SK-N-SH treated with all-trans-retinoic acid at 6 μM for 48 hours (cell line): ENCODE measurements at regions not wholly inside any gene's neighbourhood (a gene's known extent, or its start where the extent isn't known, plus 50 kb on each side); places are given as distances from the start of the nearest gene placed in this dataset.

Source experiments
- ATAC-seq: fragments of 200-7000 bp; cut with Tn5 transposase; 3 replicates; pipeline ENCODE4 v1.9.1; 2020; ENCODE audit warnings: mild to moderate bottlenecking, moderate library complexity
- ARNTL ChIP-seq: fragments of 450-650 bp; formaldehyde crosslinking; IDR thresholded peaks from 2 replicates; pipeline ENCODE4 v1.5.0; 2020; ENCODE audit warnings: low read depth, mild to moderate bottlenecking, moderate library complexity, borderline replicate concordance
- ESRRG ChIP-seq: fragments of 250-450 bp; sonication (Bioruptor Pico); IDR thresholded peaks from 2 replicates; pipeline ENCODE4 v1.6.1; 2021; ENCODE audit warnings: mild to moderate bottlenecking
- ISL1 ChIP-seq: fragments of 250-450 bp; sonication (Bioruptor Pico); IDR thresholded peaks from 2 replicates; pipeline ENCODE4 v2.1.2; 2022; ENCODE audit warnings: mild to moderate bottlenecking, moderate library complexity
- OSR1 ChIP-seq: fragments of 250-450 bp; sonication (Bioruptor Pico); IDR thresholded peaks from 2 replicates; pipeline ENCODE4 v1.8.0; 2022; ENCODE audit warnings: moderate library complexity, mild to moderate bottlenecking, inconsistent platforms
- PPARA ChIP-seq: fragments of 250-450 bp; sonication (Bioruptor Pico); IDR thresholded peaks from 2 replicates; pipeline ENCODE4 v1.5.0; 2020; ENCODE audit warnings: mild to moderate bottlenecking, borderline replicate concordance
- RARB ChIP-seq: fragments of 250-450 bp; sonication (Bioruptor Pico); IDR thresholded peaks from 2 replicates; pipeline ENCODE4 v1.8.0; 2021; ENCODE audit warnings: mild to moderate bottlenecking, moderate library complexity
- SNAI2 ChIP-seq: fragments of 250-450 bp; sonication (Bioruptor Pico); IDR thresholded peaks from 2 replicates; pipeline ENCODE4 v1.5.0; 2020; ENCODE audit warnings: mild to moderate bottlenecking, moderate library complexity
- TCF4 ChIP-seq: fragments of 250-450 bp; sonication (Bioruptor Pico); IDR thresholded peaks from 2 replicates; pipeline ENCODE4 v1.8.0; 2021; ENCODE audit warnings: mild to moderate bottlenecking, moderate library complexity, borderline replicate concordance
- TOX ChIP-seq: fragments of 250-450 bp; sonication (Bioruptor Pico); IDR thresholded peaks from 2 replicates; pipeline ENCODE4 v1.8.0; 2021; ENCODE audit warnings: mild to moderate bottlenecking, moderate library complexity, borderline replicate concordance
- ZC3H10 ChIP-seq: fragments of 250-450 bp; sonication (Bioruptor Pico); IDR thresholded peaks from 2 replicates; pipeline ENCODE4 v1.5.1; 2021; ENCODE audit warnings: mild to moderate bottlenecking, moderate library complexity
- ZFP3 ChIP-seq: fragments of 250-450 bp; sonication (Bioruptor Pico); IDR thresholded peaks from 2 replicates; pipeline ENCODE4 v1.5.0; 2020; ENCODE audit warnings: mild to moderate bottlenecking, moderate library complexity
- ZFP30 ChIP-seq: fragments of 450-650 bp; formaldehyde crosslinking; IDR thresholded peaks from 2 replicates; pipeline ENCODE4 v1.5.0; 2022; ENCODE audit warnings: mild to moderate bottlenecking, moderate library complexity
- ZNF70 ChIP-seq: fragments of 450-650 bp; formaldehyde crosslinking; IDR thresholded peaks from 2 replicates; pipeline ENCODE4 v1.5.0; 2020; ENCODE audit warnings: mild to moderate bottlenecking, moderate library complexity
- ZNF8 ChIP-seq: fragments of 450-650 bp; formaldehyde crosslinking; IDR thresholded peaks from 2 replicates; pipeline ENCODE4 v1.5.0; 2020; ENCODE audit warnings: mild to moderate bottlenecking, moderate library complexity
- TF ChIP-seq, protein P1 (sequence below): fragments of 250-450 bp; sonication (Bioruptor Pico); IDR thresholded peaks from 2 replicates; pipeline ENCODE4 v1.5.1; 2021; ENCODE audit warnings: mild to moderate bottlenecking, moderate library complexity
- TF ChIP-seq, protein P2 (sequence below): fragments of 250-450 bp; sonication (Bioruptor Pico); IDR thresholded peaks from 2 replicates; pipeline ENCODE4 v1.8.0; 2021; ENCODE audit warnings: low read depth, mild to moderate bottlenecking, moderate library complexity, borderline replicate concordance
- TF ChIP-seq, protein P3 (sequence below): fragments of 250-450 bp; sonication (Bioruptor Pico); IDR thresholded peaks from 2 replicates; pipeline ENCODE4 v1.8.0; 2020; ENCODE audit warnings: mild to moderate bottlenecking, moderate library complexity, borderline replicate concordance
- TF ChIP-seq, protein P4 (sequence below): fragments of 250-450 bp; sonication (Bioruptor Pico); IDR thresholded peaks from 2 replicates; pipeline ENCODE4 v1.5.0; 2020; ENCODE audit warnings: mild to moderate bottlenecking, moderate library complexity
- TF ChIP-seq, protein P5 (sequence below): fragments of 250-450 bp; sonication (Bioruptor Pico); IDR thresholded peaks from 2 replicates; pipeline ENCODE4 v1.5.1; 2020; ENCODE audit warnings: low read depth, mild to moderate bottlenecking, moderate library complexity

DNA sequence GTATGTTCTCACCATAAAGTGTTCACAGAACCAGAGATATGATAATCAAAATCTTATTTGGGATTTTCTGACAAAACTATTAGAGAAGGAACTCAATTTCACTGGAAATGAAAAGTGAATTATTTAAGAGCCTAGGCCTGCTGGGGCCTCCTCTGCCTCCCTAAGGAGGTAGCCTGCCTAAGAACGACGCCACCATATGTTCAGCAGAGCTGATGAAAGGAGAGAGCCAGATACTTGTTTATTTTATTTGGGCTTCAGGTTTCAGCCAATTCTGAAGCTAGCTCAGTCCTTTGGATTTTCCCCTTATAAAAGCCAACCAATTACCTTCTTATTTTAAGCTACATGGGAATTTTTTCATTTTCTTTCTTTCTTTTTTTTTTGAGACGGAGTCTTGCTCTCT lies 433.1 kb upstream of the MAP2 start:
- TF ChIP-seq PPARA (CRISPR knock-in tag) = no peak
- TF ChIP-seq ZFP30 (CRISPR knock-in tag) = no peak
- no peak for TF ChIP-seq ZC3H10 (CRISPR knock-in tag)
- no peak for TF ChIP-seq RARB (CRISPR knock-in tag)
- no peak for TF ChIP-seq ZNF8 (CRISPR knock-in tag)
- no peak for TF ChIP-seq TOX
- TF ChIP-seq, protein P1, sequence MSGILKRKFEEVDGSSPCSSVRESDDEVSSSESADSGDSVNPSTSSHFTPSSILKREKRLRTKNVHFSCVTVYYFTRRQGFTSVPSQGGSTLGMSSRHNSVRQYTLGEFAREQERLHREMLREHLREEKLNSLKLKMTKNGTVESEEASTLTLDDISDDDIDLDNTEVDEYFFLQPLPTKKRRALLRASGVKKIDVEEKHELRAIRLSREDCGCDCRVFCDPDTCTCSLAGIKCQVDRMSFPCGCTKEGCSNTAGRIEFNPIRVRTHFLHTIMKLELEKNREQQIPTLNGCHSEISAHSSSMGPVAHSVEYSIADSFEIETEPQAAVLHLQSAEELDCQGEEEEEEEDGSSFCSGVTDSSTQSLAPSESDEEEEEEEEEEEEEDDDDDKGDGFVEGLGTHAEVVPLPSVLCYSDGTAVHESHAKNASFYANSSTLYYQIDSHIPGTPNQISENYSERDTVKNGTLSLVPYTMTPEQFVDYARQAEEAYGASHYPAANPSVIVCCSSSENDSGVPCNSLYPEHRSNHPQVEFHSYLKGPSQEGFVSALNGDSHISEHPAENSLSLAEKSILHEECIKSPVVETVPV (CRISPR knock-in tag) = no peak
- TF ChIP-seq TCF4 (CRISPR knock-in tag) = no peak
- no peak for TF ChIP-seq OSR1 (CRISPR knock-in tag)
- TF ChIP-seq ZFP3 (CRISPR knock-in tag) = no peak
- no peak for TF ChIP-seq ESRRG (CRISPR knock-in tag)
- no peak for TF ChIP-seq ISL1 (CRISPR knock-in tag)
- TF ChIP-seq, protein P2, sequence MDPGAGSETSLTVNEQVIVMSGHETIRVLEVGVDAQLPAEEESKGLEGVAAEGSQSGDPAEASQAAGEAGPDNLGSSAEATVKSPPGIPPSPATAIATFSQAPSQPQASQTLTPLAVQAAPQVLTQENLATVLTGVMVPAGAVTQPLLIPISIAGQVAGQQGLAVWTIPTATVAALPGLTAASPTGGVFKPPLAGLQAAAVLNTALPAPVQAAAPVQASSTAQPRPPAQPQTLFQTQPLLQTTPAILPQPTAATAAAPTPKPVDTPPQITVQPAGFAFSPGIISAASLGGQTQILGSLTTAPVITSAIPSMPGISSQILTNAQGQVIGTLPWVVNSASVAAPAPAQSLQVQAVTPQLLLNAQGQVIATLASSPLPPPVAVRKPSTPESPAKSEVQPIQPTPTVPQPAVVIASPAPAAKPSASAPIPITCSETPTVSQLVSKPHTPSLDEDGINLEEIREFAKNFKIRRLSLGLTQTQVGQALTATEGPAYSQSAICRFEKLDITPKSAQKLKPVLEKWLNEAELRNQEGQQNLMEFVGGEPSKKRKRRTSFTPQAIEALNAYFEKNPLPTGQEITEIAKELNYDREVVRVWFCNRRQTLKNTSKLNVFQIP = no peak
- TF ChIP-seq, protein P3, sequence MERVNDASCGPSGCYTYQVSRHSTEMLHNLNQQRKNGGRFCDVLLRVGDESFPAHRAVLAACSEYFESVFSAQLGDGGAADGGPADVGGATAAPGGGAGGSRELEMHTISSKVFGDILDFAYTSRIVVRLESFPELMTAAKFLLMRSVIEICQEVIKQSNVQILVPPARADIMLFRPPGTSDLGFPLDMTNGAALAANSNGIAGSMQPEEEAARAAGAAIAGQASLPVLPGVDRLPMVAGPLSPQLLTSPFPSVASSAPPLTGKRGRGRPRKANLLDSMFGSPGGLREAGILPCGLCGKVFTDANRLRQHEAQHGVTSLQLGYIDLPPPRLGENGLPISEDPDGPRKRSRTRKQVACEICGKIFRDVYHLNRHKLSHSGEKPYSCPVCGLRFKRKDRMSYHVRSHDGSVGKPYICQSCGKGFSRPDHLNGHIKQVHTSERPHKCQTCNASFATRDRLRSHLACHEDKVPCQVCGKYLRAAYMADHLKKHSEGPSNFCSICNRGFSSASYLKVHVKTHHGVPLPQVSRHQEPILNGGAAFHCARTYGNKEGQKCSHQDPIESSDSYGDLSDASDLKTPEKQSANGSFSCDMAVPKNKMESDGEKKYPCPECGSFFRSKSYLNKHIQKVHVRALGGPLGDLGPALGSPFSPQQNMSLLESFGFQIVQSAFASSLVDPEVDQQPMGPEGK (CRISPR knock-in tag) = no peak
- TF ChIP-seq, protein P4, sequence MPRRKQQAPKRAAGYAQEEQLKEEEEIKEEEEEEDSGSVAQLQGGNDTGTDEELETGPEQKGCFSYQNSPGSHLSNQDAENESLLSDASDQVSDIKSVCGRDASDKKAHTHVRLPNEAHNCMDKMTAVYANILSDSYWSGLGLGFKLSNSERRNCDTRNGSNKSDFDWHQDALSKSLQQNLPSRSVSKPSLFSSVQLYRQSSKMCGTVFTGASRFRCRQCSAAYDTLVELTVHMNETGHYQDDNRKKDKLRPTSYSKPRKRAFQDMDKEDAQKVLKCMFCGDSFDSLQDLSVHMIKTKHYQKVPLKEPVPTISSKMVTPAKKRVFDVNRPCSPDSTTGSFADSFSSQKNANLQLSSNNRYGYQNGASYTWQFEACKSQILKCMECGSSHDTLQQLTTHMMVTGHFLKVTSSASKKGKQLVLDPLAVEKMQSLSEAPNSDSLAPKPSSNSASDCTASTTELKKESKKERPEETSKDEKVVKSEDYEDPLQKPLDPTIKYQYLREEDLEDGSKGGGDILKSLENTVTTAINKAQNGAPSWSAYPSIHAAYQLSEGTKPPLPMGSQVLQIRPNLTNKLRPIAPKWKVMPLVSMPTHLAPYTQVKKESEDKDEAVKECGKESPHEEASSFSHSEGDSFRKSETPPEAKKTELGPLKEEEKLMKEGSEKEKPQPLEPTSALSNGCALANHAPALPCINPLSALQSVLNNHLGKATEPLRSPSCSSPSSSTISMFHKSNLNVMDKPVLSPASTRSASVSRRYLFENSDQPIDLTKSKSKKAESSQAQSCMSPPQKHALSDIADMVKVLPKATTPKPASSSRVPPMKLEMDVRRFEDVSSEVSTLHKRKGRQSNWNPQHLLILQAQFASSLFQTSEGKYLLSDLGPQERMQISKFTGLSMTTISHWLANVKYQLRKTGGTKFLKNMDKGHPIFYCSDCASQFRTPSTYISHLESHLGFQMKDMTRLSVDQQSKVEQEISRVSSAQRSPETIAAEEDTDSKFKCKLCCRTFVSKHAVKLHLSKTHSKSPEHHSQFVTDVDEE (CRISPR knock-in tag) = no peak
- no peak for TF ChIP-seq ARNTL (CRISPR knock-in tag)
- TF ChIP-seq, protein P5, sequence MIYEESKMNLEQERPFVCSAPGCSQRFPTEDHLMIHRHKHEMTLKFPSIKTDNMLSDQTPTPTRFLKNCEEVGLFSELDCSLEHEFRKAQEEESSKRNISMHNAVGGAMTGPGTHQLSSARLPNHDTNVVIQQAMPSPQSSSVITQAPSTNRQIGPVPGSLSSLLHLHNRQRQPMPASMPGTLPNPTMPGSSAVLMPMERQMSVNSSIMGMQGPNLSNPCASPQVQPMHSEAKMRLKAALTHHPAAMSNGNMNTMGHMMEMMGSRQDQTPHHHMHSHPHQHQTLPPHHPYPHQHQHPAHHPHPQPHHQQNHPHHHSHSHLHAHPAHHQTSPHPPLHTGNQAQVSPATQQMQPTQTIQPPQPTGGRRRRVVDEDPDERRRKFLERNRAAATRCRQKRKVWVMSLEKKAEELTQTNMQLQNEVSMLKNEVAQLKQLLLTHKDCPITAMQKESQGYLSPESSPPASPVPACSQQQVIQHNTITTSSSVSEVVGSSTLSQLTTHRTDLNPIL (CRISPR knock-in tag) = no peak
- TF ChIP-seq ZNF70 = no peak
- ATAC-seq = no peak

DNA sequence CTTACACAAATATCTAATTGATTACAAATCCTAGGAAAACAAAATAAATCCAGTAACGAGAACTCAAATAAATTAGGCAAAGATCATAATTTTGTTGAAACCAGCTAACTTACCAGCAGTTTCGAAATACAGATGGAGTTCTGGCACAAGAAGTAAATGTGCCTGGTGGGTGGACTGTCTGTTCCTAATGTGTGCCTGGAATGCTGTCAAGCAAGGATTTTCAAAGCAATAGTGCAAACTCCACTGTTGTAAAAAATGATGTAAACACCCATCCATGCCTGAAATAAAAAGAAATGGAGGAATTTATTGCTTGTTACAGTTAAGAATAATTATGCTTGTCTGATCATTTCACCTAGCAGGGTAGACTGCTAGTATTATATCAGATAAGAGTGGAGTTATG lies 423.9 kb upstream of the MAP2 start:
- TF ChIP-seq, protein P2 = no peak
- TF ChIP-seq ZC3H10 (CRISPR knock-in tag) (no peak), RARB (CRISPR knock-in tag) (no peak), ISL1 (CRISPR knock-in tag) (no peak), ESRRG (CRISPR knock-in tag) (no peak), ZNF70 (no peak), PPARA (CRISPR knock-in tag) (no peak), SNAI2 (CRISPR knock-in tag) (no peak), TCF4 (CRISPR knock-in tag) (no peak), ZFP30 (CRISPR knock-in tag) (no peak)
- TF ChIP-seq, protein P3 (CRISPR knock-in tag) = no peak
- TF ChIP-seq, protein P5 (CRISPR knock-in tag) = no peak
- TF ChIP-seq, protein P1 (CRISPR knock-in tag) = no peak
- no peak for ATAC-seq
